ENCODE measurements at regions not wholly inside any gene's neighbourhood (a gene's known extent, or its start where the extent isn't known, plus 50 kb on each side); places are given as distances from the start of the nearest gene placed in this dataset.

DNA sequence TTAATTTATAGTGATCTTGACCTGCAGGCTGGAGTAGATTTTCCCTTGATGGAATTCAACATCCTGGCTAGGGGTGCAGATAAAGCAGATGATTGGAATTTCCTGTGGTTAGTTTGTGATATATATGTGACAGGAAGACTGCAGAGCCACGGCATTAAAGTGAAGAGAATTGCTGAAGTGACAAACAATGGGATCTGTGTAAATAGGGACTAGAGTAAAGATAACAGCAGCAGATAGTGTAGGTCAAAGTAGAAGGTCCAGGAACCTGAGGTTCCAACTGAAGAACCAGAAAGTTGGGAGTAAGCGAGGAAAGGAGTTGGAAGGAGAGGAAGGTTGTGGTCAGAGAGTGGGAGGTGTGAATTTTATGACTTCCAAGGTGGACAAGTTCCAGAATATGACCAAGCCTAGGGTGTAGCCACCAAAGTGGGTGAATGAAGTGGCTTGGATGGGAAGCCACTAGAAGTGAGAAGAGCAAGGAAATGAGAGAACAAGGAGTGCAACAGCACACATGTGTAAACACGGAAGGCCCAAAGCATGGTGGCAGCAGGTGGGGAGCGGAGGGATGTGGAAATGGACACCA lies 325.0 kb downstream of the RAB28 start:
- H3K4me3 ChIP-seq (replicated peaks; ENCODE audit: low read depth, low read length), result no peak overlapping the region
- TF ChIP-seq, protein P1, sequence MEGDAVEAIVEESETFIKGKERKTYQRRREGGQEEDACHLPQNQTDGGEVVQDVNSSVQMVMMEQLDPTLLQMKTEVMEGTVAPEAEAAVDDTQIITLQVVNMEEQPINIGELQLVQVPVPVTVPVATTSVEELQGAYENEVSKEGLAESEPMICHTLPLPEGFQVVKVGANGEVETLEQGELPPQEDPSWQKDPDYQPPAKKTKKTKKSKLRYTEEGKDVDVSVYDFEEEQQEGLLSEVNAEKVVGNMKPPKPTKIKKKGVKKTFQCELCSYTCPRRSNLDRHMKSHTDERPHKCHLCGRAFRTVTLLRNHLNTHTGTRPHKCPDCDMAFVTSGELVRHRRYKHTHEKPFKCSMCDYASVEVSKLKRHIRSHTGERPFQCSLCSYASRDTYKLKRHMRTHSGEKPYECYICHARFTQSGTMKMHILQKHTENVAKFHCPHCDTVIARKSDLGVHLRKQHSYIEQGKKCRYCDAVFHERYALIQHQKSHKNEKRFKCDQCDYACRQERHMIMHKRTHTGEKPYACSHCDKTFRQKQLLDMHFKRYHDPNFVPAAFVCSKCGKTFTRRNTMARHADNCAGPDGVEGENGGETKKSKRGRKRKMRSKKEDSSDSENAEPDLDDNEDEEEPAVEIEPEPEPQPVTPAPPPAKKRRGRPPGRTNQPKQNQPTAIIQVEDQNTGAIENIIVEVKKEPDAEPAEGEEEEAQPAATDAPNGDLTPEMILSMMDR (IDR thresholded peaks at IDR 0.05; ENCODE audit: low read depth, low read length, missing control alignments), result no peak
- DNase-seq (ENCODE audit: extremely low read depth, low read depth), result no peak

DNA sequence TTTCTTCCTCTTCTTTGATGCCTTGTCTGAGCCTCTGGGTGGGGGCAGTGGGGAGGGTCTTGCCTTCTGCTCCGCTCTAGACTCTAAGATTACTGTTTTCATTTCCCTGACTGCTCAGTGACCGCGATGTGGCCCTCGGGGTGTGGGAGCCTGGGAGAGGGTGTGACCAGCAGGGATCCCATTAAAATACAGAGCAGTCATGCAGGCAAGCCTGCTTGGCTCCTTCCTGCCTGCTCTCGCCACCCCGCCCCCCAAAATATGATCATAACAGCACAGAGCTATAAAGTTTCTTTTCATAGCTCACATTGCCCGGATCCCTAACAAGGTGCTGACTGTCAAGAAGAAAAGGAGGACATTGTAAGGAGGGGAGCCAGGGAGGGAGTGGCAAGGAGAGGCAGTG lies 332.9 kb downstream of the RAB28 start:
- no peak overlapping the region for H3K4me3 ChIP-seq (replicated peaks; ENCODE audit: low read depth, low read length)
- TF ChIP-seq, protein P1 (IDR thresholded peaks at IDR 0.05; ENCODE audit: low read depth, low read length, missing control alignments), result no peak
- no peak for DNase-seq (ENCODE audit: extremely low read depth, low read depth)

DNA sequence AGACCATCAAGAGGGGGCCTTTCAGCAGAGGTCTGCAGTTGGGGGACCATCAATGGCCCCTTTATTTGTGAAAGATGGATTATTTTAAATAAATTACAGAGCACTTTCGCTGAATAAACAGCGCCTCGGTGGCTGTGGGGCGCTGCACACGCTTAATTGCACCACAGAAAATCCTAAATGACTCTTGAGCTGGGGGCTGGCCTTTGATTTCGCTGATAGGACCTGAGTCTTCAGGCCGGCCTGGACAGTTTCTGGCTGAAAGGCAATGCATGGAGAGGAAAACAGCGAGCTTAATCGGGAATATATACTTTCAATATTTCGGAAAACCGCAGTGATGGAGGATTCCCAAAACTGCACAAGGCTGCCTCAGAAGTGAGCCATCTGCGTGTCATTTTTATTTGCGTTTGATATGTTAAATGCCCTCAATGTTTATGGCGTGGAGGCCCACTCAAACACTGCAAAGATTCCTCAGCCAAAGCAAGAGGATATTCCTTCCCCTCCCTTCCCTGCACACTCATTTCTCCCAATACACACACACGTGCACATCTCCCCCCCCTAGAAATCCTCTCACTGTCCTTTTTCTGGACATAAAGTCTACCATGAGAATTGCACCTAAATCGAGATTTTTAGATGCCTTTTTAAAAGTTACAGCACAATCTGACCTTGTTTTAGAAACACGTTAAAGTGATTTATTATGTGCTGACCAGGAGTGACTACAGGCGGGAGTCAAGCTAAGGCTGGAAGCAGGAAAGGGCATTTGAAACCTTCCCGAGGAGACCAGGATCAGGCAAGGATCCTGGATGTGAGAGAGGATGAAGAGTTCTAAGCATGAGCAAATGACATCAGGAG lies 340.7 kb downstream of the RAB28 start:
- TF ChIP-seq, protein P1 (IDR thresholded peaks at IDR 0.05; ENCODE audit: low read depth, low read length, missing control alignments), result no peak
- no peak overlapping the region for H3K4me3 ChIP-seq (replicated peaks; ENCODE audit: low read depth, low read length)
- no peak for DNase-seq (ENCODE audit: extremely low read depth, low read depth)

DNA sequence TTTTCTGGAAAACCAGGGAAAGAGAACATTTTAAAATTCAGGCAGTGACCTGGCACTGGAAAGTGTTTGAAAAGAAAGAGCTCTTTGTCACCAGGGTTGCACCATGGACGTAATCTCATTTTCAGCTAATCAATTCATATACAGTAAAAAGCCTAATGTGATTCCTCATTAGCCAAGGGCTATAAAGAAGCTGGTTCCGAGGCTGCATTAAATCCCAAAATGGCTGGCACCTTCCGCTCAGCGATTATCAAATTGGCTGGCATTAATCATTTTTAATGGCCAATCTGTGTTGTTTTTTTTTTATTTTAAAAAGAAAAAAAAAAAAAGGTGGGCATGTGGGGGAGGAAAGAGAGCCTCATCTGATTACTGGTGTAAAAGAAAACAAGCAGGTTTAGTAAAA lies 341.4 kb downstream of the RAB28 start:
- TF ChIP-seq, protein P1 (IDR thresholded peaks at IDR 0.05; ENCODE audit: low read depth, low read length, missing control alignments), result no peak
- H3K4me3 ChIP-seq (replicated peaks; ENCODE audit: low read depth, low read length), result no peak overlapping the region
- DNase-seq (ENCODE audit: extremely low read depth, low read depth), result no peak

DNA sequence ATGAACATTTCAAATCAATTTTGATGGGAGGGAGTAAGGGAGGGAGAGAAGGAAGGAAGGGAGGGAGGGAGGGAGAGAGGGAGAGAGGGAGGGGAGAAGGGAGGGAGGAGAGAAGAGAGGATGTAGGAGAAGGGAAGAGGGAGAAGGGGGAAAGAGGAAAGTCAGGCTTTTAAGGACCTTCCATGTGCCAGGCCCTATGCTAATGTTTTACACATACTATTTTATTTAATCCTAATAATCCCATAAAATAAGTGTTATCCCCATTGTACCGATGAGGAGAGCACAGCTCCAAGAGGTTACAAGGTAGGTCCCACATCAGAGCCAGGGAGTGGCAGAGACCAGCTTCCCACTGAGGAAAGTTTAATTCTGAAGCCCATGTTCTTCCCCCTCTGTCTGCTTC lies 341.9 kb downstream of the RAB28 start:
- H3K4me3 ChIP-seq (replicated peaks; ENCODE audit: low read depth, low read length), result no peak overlapping the region
- DNase-seq (ENCODE audit: extremely low read depth, low read depth), result no peak
- TF ChIP-seq, protein P1 (IDR thresholded peaks at IDR 0.05; ENCODE audit: low read depth, low read length, missing control alignments), result no peak

DNA sequence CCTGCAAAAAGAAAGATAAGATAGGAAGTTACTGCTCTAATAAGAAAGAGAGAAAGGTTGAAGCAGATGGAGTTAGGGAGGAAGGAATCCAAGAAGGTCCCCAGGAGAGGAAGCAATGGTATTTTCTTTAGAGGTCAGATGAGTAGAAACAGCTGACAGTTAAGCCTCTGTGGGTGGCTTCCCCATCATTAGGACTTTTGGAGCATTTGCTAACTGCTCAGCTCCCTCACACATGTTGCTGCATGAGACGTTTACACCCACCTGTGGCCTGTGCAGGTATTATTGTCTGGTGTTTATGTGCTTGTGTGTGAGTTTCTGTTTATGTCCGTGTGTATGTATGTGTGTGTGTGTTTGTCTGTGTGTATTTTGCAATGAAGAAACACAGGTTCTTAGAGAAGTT lies 346.8 kb downstream of the RAB28 start:
- DNase-seq (ENCODE audit: extremely low read depth, low read depth), result no peak
- TF ChIP-seq, protein P1 (IDR thresholded peaks at IDR 0.05; ENCODE audit: low read depth, low read length, missing control alignments), result no peak

More for the DNA sequence above, 346.8 kb downstream of the RAB28 start:
- H3K4me3 ChIP-seq (replicated peaks; ENCODE audit: low read depth, low read length), result no peak overlapping the region

Data from HFF-Myc (cell line).